ENCODE measurements at regions not wholly inside any gene's neighbourhood (a gene's known extent, or its start where the extent isn't known, plus 50 kb on each side); places are given as distances from the start of the nearest gene placed in this dataset.
"Not testable (repeated sequence)": the region's sequence is repeated elsewhere in the genome, so short reads cannot be mapped to it uniquely, and the experiment has no call there.

DNA sequence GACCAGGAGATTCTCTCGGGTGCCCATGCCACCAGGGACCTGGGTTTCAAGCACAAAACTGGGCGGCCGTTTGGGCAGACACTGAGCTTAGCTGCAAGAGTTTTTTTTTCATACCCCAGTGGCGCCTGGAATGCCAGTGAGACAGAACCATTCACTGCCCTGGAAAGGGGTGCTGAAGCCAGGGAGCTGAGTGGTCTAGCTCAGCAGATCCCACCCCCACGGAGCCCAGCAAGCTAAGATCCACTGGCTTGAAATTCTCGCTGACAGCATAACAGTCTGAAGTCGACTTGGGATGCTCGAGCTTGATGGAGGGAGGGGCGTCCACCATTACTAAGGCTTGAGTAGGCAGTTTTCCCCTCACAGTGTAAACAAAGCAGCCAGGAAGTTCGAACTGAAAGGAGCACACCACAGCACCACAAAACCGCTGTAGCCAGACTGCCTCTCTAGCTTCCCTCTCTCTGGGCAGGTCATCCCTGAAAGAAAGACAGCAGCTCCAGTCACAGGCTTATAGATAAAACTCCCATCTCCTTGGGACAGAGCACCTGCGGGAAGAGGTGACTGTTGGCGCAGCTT is 157.7 kb downstream of the GIPC2 start:
- not testable (repeated sequence) for DNase-seq

DNA sequence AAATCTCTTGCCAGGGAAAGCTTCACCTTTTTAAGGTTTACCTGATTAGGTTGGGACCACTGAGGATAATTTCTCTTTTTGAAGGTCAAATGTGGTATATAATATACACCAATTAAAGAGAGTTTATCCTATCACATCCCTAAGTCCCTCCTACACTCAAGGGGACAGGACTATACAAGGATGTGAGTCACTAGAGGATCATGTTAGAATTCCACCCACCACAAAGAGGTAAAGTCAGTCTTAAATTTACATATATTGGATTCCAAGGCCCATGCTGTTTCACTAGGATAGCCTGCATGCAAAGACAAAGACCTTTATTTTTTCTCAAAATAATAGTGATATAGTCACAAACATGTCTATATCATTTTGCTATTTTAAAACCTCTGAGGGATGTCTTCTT is 164.4 kb downstream of the GIPC2 start:
- no peak for DNase-seq

DNA sequence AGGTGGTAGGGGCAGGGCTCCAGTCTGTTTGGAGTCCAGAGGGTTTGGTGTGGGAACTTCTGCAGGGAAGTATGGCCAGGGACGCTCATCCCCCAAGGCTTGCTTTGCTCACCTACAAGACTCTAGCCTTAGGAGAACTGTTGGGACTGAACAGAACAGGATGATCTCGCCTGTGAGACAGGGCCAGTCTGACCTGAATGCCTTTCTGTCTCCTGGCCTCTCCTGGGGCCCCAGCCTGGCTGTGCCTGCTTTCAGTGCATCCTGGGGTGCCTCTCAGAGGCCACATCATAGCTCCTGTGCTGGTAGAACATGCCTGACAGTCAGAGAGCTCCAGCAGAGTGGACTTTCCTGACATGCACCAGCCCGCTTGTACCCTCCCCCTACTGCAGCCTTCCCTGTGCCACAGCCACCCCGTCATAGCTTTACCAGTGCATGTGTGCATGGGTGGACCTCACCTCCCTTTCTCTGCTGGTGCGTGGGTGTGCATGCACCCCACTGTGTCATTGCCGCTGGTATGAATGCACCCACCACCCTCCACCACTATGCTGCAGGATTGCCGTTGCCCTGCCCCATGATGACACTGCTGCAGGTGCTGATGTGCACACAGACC is 165.8 kb downstream of the GIPC2 start:
- no peak for DNase-seq

DNA sequence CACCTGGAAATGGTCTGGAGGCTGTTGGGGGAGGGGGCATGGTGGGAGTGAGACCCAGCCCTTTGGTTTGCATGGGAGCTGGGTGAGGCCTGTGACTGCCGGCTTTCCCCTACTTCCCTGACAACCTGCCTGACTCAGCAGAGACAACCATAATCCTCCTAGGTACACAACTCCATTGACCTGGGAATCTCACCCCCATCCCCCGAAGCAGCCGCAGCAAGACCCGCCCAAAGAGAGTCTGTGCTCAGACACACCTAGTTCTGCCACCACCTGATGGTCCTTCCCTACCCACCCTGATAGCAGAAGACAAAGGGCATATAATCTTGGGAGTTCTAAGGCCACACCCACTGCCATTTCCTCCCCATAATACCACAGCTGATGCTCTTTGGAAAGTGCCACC is 168.6 kb downstream of the GIPC2 start:
- no peak for DNase-seq

DNA sequence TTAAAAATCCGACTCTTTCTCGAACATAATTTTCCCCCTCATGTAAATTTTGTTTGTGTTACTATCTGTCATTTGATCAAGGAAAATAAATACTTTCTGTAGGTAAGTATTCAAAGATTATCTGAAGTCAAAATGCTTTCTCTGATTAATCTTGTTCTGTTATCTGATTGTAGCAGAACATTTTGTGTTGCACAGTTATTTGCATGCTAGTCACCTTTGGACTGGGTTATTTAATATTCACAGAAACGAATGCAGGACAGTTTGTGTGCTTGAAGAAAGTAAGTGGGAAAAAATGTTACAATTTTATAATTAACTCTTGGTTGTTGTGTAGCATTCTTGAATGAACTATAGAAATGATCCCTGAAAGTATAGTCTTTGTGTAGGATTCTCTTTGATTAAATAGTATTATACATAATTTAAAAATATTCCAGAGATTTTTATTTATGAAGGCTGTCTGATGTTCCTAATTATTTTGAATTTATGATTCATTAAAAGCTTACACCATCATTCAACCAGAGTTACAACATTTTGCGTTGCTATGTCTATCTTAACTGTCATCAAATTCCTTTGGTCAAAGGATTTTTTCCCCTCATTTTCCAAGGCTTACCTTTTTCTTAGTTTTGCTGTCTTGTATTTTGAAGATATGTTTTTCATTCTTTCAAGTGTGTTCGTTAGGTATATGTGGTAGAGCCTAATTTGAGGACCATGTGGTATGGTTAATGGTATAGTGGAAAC is 176.6 kb downstream of the GIPC2 start:
- no peak for DNase-seq

DNA sequence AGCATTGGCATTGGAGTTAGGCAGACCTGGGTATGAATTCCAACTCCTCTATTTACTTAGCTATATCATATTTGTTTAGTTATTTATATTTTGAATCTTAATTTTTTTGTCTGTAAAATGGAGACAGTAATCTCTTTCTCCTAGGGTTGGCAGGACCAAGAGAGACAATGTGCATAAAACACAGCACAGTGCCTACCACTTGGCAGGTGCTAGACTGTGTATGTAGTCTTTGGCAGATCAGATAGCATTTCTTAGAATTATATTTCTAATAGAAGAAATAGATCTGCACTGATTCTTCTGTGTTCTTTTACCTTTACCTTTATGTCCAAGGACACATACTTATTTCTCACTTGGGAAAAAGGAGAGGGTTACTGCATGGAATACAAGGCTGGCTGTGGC is 177.2 kb downstream of the GIPC2 start:
- DNase-seq, result no peak

DNA sequence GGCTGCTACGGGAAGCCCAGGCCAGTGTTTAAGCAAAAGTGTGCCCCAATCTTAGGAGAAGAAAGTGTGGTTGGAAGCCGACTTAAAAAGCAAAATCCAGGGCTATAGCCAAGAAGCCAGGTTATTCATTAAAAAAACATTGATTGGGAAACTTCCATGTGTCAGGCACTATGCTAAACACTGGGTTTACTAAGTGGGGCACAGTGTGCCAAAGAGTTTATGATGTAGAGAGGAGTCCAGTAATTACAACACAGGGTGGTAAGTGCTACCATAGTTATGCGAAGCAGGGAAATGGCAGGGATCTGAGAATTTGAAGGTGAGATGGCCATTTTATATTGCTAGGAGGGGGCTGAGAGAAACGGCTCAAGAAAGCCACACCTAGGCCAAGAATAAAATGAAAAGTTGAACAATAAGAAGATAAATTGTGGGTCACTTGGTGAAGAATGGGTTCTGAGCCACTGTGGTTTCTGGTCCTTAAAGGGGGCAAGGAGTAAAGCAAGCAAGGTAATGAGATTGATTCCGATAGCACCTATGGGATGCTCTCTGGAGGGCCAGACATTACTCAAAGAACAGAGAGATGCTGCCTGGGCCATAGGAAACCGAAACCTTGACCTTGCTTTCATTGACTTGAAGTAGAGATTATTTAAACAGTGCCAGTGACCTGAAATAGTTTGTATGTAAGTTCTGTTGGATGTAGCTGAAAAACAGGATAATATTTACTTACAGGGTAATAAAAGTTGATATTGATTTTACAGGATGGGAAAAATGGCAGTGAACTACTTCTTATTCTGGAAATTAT is 177.8 kb downstream of the GIPC2 start:
- DNase-seq, result no peak

DNA sequence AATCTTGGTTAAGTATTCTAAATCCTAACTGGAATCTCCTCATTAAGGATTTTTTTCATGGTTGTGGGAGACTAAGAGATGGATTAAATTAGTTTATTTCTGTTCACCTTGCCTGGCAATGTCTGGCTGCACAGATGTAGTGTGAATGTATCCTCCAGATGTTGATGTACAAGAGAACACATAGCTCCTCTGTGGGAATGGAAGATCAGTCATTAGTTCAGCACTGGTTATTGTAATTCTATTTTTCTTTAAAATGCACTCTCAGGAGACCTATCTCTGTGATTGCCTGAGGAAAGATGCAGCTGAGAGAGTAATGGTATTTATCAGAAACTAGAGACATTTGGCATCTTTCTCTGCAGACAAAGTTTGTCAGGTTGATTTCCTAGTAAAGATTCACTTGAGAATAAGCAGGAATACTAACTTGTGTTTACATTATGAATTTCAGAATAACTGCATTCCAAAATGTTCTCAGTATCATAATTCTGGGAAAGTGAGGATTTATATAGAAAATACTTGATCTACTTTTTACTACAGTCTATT is 178.6 kb downstream of the GIPC2 start:
- DNase-seq, result no peak

DNA sequence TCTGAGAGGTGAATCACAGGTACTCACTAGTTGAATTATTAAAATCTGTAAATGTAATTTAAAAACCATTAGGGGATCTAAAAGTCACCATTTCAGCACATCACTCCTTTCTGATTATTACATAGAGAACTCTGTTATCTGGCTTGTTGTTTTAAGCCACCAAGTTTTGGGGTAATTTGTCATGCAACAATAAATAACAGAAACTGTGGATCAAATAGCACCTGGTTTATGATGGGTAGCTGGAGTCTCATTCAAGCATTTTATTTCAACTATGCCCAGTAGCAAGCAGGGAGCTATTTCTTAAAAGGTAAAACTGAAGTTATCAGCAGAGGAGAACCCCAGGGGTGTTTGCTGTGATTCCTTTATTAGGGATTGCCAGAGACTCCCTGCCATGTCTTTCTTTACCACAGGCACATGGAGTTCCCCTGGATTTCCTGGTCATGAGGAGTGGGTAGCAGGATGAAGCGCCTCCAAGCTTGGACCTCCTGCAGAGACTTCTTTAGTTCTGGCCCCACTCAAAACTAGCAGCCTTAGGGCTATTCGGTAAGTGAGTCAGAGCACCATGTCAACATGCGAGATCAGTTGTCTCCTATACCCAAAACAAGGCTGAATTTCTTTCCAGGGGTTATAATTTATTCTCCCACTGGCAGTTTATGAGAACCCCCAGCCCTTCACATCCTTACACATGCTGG is 179.2 kb downstream of the GIPC2 start:
- no peak for DNase-seq

DNA sequence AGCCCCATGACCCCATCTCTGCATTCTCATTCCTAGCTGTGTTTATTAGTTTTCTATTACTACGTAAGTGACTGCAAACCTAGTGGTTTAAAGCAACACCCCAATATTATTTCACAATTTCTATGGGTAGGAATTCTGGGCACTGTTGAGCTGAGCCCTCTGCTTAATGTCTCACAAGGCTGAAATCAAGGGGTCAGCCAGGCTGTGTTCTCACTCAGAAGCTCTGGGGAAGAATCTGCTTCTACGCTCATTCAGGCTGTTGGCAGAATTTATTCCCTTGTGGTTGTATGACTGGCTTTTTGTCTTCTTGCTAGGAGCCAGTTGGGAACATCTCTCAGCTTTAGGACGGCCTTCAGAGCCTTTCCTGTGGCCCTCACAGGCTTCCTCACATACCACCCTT is 181.0 kb downstream of the GIPC2 start:
- no peak for DNase-seq

DNA sequence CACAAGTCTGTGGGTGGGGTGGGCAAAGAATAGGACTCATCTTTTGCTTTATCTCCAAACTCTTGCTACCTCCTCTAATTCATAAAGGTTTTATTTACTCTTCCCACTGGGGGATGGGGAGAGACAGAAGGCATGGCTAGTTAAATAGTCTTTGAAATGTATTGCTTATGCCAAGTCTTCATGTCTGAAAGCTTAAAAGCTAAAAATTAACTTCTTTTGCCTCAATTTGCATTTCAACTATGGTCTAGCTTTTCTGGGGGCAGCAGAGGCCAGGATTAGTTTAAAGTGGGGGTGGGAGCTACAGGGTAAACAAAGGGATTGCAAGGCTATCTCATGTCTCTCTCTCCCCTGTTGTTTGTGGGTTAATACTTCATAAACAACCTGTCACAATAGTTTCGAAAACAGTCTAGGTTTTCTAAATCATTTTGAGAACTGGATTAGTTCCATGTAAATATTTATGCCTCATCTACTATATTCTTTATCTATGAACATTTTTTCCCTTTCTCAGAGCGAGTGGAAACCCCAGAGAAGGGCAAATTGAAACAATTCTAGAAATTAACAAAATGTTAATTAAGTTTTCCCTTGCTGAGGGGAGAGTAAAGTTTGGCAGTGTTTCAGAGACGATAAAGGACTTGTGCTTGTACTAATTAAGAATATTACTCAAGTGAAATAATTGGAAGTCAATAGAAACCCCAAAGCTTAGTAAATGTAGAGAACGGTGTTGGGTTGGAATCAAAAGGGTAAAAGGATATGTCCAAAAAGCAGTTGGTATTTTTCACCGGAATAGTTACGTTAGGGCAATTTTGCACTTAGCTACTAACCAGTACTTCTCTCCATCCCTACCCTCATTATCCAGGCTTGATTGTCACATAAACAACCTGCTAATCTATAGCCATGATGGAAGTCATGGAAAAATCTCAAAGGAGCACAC is 182.2 kb downstream of the GIPC2 start:
- no peak for DNase-seq

DNA sequence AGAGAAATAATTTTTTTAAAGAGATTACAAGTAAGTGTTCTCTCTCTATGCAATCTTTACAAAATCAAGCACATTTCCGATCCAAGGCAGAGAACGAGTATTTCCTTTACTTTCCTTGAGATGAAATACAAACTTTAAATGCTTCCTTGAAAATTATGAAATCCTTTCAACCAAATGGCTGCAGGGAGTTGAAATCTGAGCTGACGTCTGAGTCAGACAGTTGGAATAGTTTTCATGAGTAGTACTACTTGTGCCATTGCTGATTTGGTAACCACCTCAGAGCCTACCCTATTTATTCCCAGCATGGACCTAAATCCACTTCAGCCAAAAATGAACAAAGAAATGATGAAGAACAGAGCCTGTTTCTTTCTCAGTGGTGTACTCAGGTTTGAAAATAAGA is 183.6 kb downstream of the GIPC2 start:
- DNase-seq, result no peak

DNA sequence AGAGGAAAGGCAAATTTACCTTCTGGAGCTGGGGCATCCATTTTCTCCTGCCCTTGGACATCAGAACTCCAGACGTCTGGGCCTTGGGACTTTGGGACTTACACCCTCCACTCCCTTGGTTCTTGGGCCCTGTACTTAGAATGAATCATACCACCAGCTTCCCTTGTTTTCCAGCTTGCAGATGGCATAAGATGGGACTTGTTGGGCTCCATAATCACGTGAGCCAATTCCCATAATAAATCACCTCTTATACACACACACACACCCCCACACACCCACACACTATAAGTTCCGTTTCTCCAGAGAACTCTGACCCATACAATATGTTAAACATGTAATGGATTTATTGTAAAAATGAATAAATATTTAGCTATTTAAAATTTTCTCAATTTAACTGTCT is 185.7 kb downstream of the GIPC2 start:
- no peak for DNase-seq

DNA sequence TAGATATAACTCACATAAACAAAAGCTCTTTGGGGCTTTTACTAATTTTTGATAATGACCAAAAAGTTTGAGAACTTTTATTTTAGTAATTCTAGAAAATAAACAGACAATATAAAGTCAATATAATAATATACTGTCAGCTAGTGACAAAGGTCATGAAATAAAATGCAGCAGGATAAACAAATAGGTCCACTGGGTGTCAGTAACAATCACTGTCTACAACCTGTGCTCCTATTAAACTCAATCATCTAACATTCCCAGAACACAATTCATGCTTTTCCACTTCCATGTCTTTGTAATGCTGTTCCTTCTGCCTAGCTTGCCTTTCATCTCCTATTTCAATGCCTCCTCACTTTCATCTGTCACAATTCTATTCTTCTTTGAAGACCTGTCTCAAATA is 186.1 kb downstream of the GIPC2 start:
- DNase-seq, result no peak

DNA sequence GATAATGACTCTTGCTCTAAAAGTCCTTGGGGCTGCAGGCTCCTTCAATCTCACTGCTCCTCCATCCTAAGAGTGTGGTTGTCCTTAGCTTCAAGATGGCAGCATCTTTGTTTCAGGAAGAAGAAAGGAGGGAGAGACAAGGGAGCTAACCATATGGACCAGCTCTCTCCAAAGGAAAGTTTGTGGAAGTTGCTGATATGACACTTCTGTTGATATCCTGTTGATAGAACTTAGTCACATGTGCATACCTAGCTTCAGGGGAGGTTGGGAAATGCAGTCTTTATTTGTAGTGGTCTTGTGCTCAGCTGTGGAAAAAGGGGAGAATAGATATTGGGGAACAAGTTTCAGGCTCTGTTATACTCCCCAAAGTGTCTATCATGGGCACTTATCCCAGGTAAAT is 186.9 kb downstream of the GIPC2 start:
- no peak for DNase-seq

DNA sequence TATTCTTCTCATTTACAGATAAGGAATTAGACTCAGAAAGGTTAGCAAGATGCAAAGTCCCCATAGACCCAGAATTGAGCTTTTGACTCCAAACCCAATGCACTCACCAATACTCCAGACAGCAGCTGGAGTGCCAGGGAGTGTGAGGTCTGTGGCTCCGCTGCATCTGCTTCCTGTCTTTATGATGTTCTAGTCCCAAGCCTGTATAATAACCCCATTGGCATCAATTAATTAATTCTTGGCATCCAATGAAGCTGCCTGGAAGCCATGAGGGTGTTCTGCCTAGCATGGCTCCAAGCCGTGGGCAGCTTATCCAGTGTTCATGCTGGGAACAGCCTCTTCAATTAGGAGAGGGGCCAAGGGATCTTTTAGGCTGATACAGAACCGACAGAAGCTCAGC is 188.7 kb downstream of the GIPC2 start:
- DNase-seq, result peak in 6 of 56 donors; percentile 0 to 28 (median 18)

DNA sequence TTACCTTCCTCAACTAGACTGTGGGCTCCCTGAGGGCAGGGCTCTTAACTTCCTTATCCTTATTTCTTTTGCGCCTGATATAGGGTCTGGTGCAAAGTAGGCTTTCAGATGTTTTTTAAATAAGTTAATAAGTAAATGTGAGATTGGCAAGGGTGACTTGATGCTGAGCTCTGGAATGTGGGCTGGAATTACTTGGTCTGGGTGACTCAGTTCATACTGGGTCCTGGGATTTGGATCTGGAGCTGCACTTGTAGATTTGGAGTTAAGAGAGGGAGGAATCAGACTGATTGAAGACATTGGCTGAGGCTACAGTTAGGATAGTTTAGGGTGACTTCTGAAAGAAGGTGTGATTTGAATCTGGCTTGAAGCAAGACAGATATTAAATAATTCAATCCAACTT is 190.9 kb downstream of the GIPC2 start:
- no peak for DNase-seq

DNA sequence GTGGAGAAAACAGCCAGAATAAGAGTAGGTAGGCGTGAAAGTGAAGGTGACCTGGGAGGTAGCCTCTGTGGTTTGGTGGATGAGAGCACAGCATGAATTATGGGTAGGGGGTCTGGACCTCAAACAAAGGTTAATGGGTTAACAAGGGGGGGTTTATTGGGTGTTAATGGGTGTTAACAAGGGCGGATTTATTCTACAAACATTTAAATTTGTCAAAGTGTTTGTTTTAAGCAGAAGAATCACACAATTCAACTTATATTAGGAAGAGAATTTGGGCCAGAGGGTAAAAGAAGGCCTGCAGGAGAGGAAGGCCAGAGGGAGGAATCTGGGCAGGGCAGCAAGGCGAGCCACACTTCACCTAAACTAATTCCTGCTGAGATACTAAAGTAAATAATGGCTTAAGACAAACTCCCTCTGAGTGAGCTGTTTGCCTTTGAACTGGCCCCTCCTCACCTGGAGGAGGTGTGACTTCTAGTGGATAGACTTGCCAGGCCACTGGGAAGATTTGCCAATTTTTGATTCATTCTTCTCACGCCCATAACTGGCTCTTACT is 191.7 kb downstream of the GIPC2 start:
- no peak for DNase-seq

DNA sequence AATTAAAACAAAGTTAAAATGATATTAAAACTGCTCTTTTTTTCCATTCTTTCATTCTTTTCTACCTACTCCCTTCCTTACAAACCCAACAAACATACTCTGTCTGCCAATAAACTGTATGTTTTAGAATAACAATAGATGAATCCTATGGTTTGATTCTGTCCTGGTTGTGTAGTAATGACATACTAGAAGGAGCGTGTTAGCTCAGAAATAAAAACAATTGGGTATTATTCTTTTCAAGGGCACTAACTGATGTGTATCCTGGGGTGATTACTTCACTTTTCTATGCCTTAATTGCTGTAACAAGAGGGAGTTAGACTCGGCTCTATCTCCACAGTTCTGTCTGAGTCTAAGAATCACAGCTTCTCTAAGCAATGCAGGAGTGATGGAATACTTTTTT is 194.4 kb downstream of the GIPC2 start:
- no peak for DNase-seq

DNA sequence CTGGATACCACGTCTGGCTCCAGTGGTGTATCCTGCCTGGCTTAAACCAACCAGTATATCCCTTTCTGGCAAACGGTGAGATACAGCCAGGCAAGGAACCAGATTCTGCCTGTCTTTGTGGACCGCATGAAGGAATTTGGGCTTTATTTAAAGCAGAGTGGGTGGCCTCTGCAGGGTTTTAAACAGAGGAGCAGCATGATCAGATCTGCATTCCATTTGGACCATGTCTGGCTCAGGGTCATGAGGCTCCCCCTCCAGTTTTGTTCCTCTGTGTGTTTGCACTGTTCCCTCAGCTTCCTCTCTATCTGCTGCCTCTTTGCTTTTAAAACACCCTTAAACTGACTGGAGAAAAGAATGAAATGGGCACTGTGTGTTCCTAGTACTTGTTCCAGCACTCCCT is 195.0 kb downstream of the GIPC2 start:
- DNase-seq, result no peak
